ENCODE measurements at regions not wholly inside any gene's neighbourhood (a gene's known extent, or its start where the extent isn't known, plus 50 kb on each side); places are given as distances from the start of the nearest gene placed in this dataset.

- Histone ChIP-seq H3K27ac (ENCODE audit: low read depth, low read length) (peak overlapping the region; percentile 94), H3K4me3 (ENCODE audit: low read depth in 1 of 5, low read length in 5 of 5) (peak overlapping the region in 3 of 5 donors; percentile 63 to 88 (median 69)), H3K36me3 (ENCODE audit: control insufficient read depth in 5 of 5, insufficient read depth in 5 of 5, low read length in 5 of 5) (peaks cover 0 to 15% (median 5%) of the 10 kb centered on the region in 5 donors), H3K9me3 (ENCODE audit: control insufficient read depth in 5 of 5, low read length in 5 of 5) (no peaks in the 10 kb centered on the region), H3K27me3 (ENCODE audit: control insufficient read depth in 5 of 5, insufficient read depth in 4 of 5, low read length in 5 of 5) (no peaks in the 10 kb centered on the region), H3K9ac (ENCODE audit: low read length in 5 of 5) (peak overlapping the region in 2 of 5 donors; percentile 7 to 82), H3K4me1 (ENCODE audit: control insufficient read depth in 5 of 5, insufficient read depth in 5 of 5, low read length in 5 of 5) (peaks cover 0 to 53% (median 43%) of the 10 kb centered on the region in 5 donors)
These were observed 223.7 kb upstream of the MKLN1 start for GRCh38 chr7:131103997-131104396.

- H3K27ac ChIP-seq (ENCODE audit: low read depth, low read length): peak overlapping the region; percentile 94
- H3K4me1 ChIP-seq (ENCODE audit: control insufficient read depth in 5 of 5, insufficient read depth in 5 of 5, low read length in 5 of 5): peaks cover 0 to 60% (median 47%) of the 10 kb centered on the region in 5 donors
- peak overlapping the region; percentile 67 to 83 (median 74) for H3K9ac ChIP-seq (ENCODE audit: low read length in 5 of 5)
- H3K36me3 ChIP-seq (ENCODE audit: control insufficient read depth in 5 of 5, insufficient read depth in 5 of 5, low read length in 5 of 5): peaks cover 0 to 15% (median 2%) of the 10 kb centered on the region in 5 donors
- H3K4me3 ChIP-seq (ENCODE audit: low read depth in 1 of 5, low read length in 5 of 5): peak overlapping the region; percentile 63 to 88 (median 75)
- no peaks in the 10 kb centered on the region for H3K27me3 ChIP-seq (ENCODE audit: control insufficient read depth in 5 of 5, insufficient read depth in 4 of 5, low read length in 5 of 5)
- H3K9me3 ChIP-seq (ENCODE audit: control insufficient read depth in 5 of 5, low read length in 5 of 5): no peaks in the 10 kb centered on the region
These were observed 222.9 kb upstream of the MKLN1 start for GRCh38 chr7:131104596-131105293.

GRCh38 chr7:131105294-131105798 is 222.3 kb upstream of the MKLN1 start:
- Histone ChIP-seq H3K27ac (ENCODE audit: low read depth, low read length) (peak overlapping the region; percentile 94), H3K27me3 (ENCODE audit: control insufficient read depth in 5 of 5, insufficient read depth in 4 of 5, low read length in 5 of 5) (no peaks in the 10 kb centered on the region), H3K4me3 (ENCODE audit: low read depth in 1 of 5, low read length in 5 of 5) (peak overlapping the region; percentile 63 to 88 (median 75)), H3K9ac (ENCODE audit: low read length in 5 of 5) (peak overlapping the region; percentile 43 to 83 (median 74)), H3K9me3 (ENCODE audit: control insufficient read depth in 5 of 5, low read length in 5 of 5) (no peaks in the 10 kb centered on the region), H3K4me1 (ENCODE audit: control insufficient read depth in 5 of 5, insufficient read depth in 5 of 5, low read length in 5 of 5) (peaks cover 1 to 57% (median 50%) of the 10 kb centered on the region in 5 donors), H3K36me3 (ENCODE audit: control insufficient read depth in 5 of 5, insufficient read depth in 5 of 5, low read length in 5 of 5) (peaks cover 0 to 13% (median 1%) of the 10 kb centered on the region in 5 donors)

- Histone ChIP-seq H3K27ac (ENCODE audit: low read depth, low read length) (peak overlapping the region; percentile 99), H3K9me3 (ENCODE audit: control insufficient read depth in 5 of 5, low read length in 5 of 5) (no peaks in the 10 kb centered on the region), H3K9ac (ENCODE audit: low read length in 5 of 5) (peak overlapping the region; percentile 91 to 100 (median 98)), H3K27me3 (ENCODE audit: control insufficient read depth in 5 of 5, insufficient read depth in 4 of 5, low read length in 5 of 5) (no peaks in the 10 kb centered on the region), H3K36me3 (ENCODE audit: control insufficient read depth in 5 of 5, insufficient read depth in 5 of 5, low read length in 5 of 5) (peaks cover 0 to 11% (median 0%) of the 10 kb centered on the region in 5 donors), H3K4me3 (ENCODE audit: low read depth in 1 of 5, low read length in 5 of 5) (peak overlapping the region; percentile 90 to 100 (median 99)), H3K4me1 (ENCODE audit: control insufficient read depth in 5 of 5, insufficient read depth in 5 of 5, low read length in 5 of 5) (peaks cover 6 to 58% (median 55%) of the 10 kb centered on the region in 5 donors)
These were observed 221.6 kb upstream of the MKLN1 start for GRCh38 chr7:131105799-131106680.

GRCh38 chr7:131106681-131107336 is 220.9 kb upstream of the MKLN1 start:
- no peaks in the 10 kb centered on the region for H3K9me3 ChIP-seq (ENCODE audit: control insufficient read depth in 5 of 5, low read length in 5 of 5)
- H3K27me3 ChIP-seq (ENCODE audit: control insufficient read depth in 5 of 5, insufficient read depth in 4 of 5, low read length in 5 of 5): no peaks in the 10 kb centered on the region
- H3K4me3 ChIP-seq (ENCODE audit: low read depth in 1 of 5, low read length in 5 of 5): peak overlapping the region; percentile 90 to 100 (median 99)
- peaks cover 0 to 10% (median 0%) of the 10 kb centered on the region in 5 donors for H3K36me3 ChIP-seq (ENCODE audit: control insufficient read depth in 5 of 5, insufficient read depth in 5 of 5, low read length in 5 of 5)
- H3K4me1 ChIP-seq (ENCODE audit: control insufficient read depth in 5 of 5, insufficient read depth in 5 of 5, low read length in 5 of 5): peaks cover 6 to 65% (median 52%) of the 10 kb centered on the region in 5 donors
- peak overlapping the region; percentile 98 to 100 (median 100) for H3K9ac ChIP-seq (ENCODE audit: low read length in 5 of 5)
- H3K27ac ChIP-seq (ENCODE audit: low read depth, low read length): peak overlapping the region; percentile 99

- no peaks in the 10 kb centered on the region for H3K27me3 ChIP-seq (ENCODE audit: control insufficient read depth in 5 of 5, insufficient read depth in 4 of 5, low read length in 5 of 5)
- peak overlapping the region; percentile 98 to 100 (median 100) for H3K9ac ChIP-seq (ENCODE audit: low read length in 5 of 5)
- H3K36me3 ChIP-seq (ENCODE audit: control insufficient read depth in 5 of 5, insufficient read depth in 5 of 5, low read length in 5 of 5): peaks cover 0 to 5% (median 0%) of the 10 kb centered on the region in 5 donors
- H3K4me3 ChIP-seq (ENCODE audit: low read depth in 1 of 5, low read length in 5 of 5): peak overlapping the region; percentile 90 to 100 (median 99)
- H3K9me3 ChIP-seq (ENCODE audit: control insufficient read depth in 5 of 5, low read length in 5 of 5): no peaks in the 10 kb centered on the region
- H3K27ac ChIP-seq (ENCODE audit: low read depth, low read length): peak overlapping the region; percentile 99
- H3K4me1 ChIP-seq (ENCODE audit: control insufficient read depth in 5 of 5, insufficient read depth in 5 of 5, low read length in 5 of 5): peaks cover 6 to 68% (median 53%) of the 10 kb centered on the region in 5 donors
These were observed 220.1 kb upstream of the MKLN1 start for GRCh38 chr7:131107337-131108211.

- H3K9me3 ChIP-seq (ENCODE audit: control insufficient read depth in 5 of 5, low read length in 5 of 5): no peaks in the 10 kb centered on the region
These were observed 219.3 kb upstream of the MKLN1 start for GRCh38 chr7:131108212-131108940.

GRCh38 chr7:131109011-131109758 is 218.5 kb upstream of the MKLN1 start:
- peak overlapping the region; percentile 86 to 100 (median 99) for H3K4me3 ChIP-seq (ENCODE audit: low read depth in 1 of 5, low read length in 5 of 5)
- H3K36me3 ChIP-seq (ENCODE audit: control insufficient read depth in 5 of 5, insufficient read depth in 5 of 5, low read length in 5 of 5): peaks cover 0 to under 1% (median 0%) of the 10 kb centered on the region in 5 donors
- peaks cover 6 to 58% (median 44%) of the 10 kb centered on the region in 5 donors for H3K4me1 ChIP-seq (ENCODE audit: control insufficient read depth in 5 of 5, insufficient read depth in 5 of 5, low read length in 5 of 5)
- no peaks in the 10 kb centered on the region for H3K27me3 ChIP-seq (ENCODE audit: control insufficient read depth in 5 of 5, insufficient read depth in 4 of 5, low read length in 5 of 5)
- H3K9ac ChIP-seq (ENCODE audit: low read length in 5 of 5): peak overlapping the region in 4 of 5 donors; percentile 69 to 100 (median 100)
- H3K27ac ChIP-seq (ENCODE audit: low read depth, low read length): peak overlapping the region; percentile 99
- H3K9me3 ChIP-seq (ENCODE audit: control insufficient read depth in 5 of 5, low read length in 5 of 5): no peaks in the 10 kb centered on the region

More at GRCh38 chr7:131108212-131108940, 219.3 kb upstream of the MKLN1 start:
- Histone ChIP-seq H3K4me3 (ENCODE audit: low read depth in 1 of 5, low read length in 5 of 5) (peak overlapping the region; percentile 90 to 100 (median 99)), H3K4me1 (ENCODE audit: control insufficient read depth in 5 of 5, insufficient read depth in 5 of 5, low read length in 5 of 5) (peaks cover 6 to 66% (median 52%) of the 10 kb centered on the region in 5 donors), H3K27ac (ENCODE audit: low read depth, low read length) (peak overlapping the region; percentile 99), H3K27me3 (ENCODE audit: control insufficient read depth in 5 of 5, insufficient read depth in 4 of 5, low read length in 5 of 5) (no peaks in the 10 kb centered on the region), H3K9ac (ENCODE audit: low read length in 5 of 5) (peak overlapping the region; percentile 98 to 100 (median 100)), H3K36me3 (ENCODE audit: control insufficient read depth in 5 of 5, insufficient read depth in 5 of 5, low read length in 5 of 5) (peaks cover 0 to 5% (median 0%) of the 10 kb centered on the region in 5 donors)
